HG03565 (cell line): ENCODE measurements at regions not wholly inside any gene's neighbourhood (a gene's known extent, or its start where the extent isn't known, plus 50 kb on each side); places are given as distances from the start of the nearest gene placed in this dataset.
A peak's percentile ranks its signal among the peaks of the same experiment; 100 is the strongest.

Experiments used
- ATAC-seq: cut with Tn5 transposase; IDR thresholded peaks from one replicate; pipeline ENCODE4 v1.9.1; 2021; ENCODE audit warnings: mild to moderate bottlenecking, moderate library complexity; ENCODE audit not compliant: unreplicated experiment

DNA sequence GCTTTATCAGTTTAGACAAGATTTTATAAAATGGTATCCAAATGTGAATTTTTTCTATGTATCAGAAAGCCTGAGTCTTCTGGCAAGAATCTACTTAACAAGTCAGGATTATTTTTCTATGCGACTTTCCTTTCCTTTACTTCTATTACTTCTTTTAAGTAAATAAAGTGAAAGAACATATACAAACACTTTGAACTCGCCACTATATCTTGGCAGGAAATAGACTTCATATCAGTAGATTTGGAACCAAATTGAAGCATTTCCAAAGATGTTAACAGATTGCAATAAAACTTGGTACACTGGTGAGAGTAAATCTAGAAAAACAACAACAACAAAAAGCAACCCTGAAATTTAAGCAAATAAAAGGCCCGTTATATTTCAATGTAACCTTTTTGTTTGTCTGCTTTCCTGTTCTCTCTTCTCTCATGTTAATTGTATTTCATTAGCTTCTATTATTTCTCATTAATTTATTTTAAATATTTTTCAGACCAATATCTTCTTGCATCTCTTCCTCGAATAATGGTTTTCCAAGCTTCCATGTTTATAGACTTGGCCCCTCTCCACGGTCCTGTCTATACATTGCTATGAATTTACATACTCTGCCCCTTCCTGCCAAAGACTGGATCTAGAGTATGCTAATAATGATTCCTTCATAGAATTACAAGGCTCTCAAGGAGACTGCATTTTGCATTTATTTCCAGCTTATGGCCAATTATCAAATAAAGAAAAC, 843.6 kb downstream of the ADGRL2 start:
- no peak for ATAC-seq

DNA sequence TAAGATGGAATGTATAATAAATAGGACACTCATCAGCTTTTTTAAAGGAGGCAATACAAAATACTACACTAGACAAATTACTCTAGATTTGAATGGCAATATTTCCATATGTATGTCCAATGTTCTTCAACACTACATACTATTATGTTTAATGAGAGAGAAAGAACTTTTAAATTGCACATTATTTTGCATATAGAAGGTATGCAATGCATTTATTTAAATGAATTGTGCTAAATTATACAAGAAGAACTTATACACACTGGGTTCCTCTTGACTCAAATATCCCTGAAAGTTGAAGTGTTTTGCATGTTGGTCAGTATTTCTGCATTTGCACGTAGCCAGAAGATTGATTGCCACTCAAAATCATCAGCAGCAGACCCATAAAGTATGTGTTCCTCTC, 839.6 kb downstream of the ADGRL2 start:
- ATAC-seq = no peak

DNA sequence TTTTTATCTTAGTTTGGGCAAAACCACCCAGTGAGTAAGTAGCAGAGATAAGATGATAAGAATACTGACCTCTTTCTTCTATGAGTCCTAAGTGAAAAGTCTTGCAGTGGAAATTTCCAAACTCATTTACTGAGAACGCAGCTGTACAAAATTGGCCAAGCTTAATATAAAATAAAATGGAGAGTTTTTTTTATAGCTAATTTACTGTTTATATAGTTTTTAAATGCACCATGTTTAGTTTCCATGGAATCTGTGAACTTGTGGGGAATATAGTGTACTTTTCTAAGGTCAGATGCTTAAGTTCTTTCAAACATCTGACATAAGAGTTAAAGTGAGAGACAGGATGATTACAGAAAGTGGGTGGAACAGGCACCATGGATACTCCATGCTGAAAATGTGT, 833.5 kb downstream of the ADGRL2 start:
- no peak for ATAC-seq

DNA sequence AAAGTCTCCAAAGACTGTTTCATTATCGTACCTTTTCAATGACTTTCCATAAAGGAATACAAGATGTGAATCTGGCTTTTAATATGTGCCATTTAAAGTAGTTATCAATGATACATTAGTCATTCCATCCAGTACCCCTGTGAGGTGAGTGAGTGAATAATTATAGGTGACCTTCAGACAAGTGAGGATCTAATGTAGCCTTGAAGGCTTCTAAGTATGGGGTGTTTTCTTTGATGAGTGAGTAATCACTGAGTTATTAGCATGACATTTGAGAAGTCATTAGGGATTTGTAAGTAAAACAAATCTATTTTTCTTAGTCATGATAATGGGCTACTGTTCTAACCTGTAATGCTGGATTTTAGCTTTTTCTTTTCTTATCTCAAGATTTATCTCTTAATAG, 831.4 kb downstream of the ADGRL2 start:
- no peak for ATAC-seq

DNA sequence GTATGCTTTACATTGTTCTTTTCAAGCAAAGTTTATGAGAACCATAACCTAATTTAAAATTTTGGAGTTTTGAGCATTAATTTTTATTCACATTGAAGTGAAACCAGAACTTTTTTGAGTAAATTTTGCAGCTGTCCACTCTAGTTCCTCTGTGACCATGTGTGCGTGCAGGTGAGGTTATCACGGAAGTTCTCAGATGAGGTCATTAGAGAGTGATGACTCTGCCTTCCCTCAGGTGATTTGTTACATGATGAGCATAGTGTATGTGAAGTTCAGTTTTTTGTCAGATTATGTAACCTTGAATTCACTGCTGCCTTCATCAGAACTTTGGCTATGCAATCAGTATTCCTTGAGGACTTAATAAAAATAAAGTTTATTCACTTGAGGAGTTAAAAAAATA, 828.2 kb downstream of the ADGRL2 start:
- ATAC-seq = no peak

DNA sequence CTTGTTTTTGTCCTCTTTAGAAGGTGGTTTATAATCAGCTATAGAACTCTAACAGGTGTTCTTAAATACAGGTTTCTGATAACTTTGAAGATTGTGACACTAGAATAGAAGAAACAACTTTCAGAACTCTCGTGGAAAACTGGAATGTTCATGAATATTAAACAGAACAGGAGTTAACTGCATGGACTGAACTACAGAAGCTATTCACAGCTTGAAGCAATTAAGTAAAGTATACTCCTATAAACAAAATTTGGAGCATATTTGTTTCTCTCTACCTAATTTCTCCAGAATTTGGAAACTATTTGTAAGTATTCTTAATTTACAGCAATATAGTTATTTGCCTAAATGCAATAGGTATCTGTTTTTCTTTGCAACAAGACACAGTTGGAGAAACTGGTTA, 824.8 kb downstream of the ADGRL2 start:
- ATAC-seq = no peak

DNA sequence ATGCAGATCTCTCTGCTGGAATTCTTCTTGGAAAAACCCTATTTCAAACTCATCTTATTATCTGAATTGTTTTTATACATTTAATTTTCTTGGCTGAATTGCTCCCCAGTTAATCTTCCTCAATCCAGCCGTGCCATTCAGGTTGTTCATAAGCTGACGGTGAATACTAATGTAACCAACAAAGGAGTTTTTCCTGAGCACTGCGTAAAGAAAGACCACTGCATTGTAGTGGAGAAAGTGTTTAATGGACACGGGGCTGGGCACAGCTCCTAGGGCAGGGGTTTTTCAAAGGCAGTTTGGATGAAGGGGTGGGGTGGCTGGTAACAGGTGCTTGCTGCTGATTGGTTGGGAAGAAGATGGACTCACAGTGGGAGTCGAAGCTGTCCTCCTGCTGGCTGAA, 820.3 kb downstream of the ADGRL2 start:
- ATAC-seq = no peak

DNA sequence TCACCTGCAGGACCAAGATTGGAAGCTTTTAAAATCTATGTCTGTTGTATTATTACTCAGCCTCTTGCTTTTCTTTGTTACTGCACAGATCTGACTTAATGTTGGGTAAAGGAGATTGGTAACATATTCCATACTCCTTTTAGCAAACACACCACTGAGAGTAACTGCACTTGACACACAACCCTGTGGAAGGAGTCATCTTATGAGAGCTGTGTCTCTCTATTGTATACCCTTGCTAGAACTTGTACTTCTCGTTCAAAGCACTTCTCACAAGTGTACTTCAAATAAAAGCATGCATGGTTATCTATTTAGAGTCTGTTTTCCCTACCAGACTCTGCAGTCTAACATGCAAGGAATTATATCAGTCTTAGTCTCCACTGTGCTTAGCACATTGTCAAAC, 813.4 kb downstream of the ADGRL2 start:
- ATAC-seq = no peak

DNA sequence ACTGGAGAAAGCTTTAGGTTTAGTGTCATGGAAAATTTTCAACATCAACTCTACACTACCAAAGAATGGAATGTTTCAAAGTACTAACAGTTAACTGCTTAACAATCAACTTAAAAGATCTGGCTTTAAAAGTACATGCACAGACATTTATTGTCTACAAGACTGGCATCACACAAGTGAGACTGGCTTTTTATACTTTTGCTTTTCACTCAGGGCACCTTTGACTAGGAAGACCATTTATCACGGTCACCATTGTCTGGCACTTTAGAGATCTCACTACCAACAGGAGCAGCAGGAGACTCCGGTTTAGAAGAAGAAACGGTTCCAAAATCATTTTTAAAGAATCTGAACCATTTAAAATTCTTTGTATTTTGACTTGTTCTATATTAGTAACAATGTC, 812.3 kb downstream of the ADGRL2 start:
- no peak for ATAC-seq

DNA sequence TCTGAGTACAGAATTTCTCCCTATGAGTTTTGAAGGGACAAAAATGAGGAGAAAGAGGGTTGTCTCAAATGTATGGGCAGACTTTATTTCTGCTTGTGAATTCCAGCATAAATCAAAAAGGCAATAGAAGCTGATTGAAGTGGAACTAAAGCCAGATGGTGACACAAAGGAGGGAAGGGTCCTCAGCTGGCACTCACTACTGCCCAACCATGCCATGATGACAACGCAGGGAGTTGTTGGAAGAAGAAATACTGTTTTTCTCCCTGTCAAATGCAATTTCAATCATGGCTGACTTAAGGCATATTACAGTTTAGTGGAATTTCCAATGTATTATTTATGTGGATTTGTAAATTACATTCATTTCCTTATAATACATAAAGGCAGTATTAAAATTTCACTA, 805.8 kb downstream of the ADGRL2 start:
- ATAC-seq = no peak

DNA sequence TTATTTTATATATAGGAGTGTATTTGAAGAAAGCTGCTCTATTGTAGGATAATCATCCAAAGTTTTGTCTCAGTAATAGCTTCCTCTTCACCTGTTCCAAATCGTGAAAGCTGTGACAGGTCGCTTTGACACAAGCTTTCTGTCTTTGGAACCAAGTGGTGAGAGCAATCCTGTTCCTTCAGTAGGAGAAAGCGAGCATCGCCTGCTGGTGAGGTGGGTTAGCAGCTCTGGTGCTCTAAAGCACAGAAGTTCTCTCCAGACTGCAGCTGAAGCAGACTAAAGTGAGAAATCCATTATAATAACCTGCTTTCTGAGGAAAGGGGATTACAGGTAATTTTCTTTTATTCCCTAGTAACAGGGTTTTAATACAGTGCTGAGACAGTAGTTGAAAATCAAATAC, 803.8 kb downstream of the ADGRL2 start:
- no peak for ATAC-seq

DNA sequence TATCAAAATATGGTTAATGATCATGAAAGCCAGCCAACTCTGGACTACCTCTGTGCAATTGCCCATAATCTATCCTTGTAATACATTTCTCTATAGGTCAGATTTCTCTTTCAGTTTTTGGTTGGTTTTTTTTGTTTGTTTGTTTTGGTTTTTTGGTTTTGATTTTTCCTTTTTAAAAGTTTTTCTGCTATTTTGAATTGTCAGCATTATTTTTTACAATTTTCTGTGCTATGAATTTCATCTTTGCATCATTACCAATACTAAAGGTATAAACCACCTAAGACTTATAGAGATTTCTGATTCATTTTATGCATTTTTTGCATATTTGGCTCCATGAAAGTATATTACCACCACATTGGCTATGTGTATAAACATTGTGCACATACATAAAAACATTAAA, 799.6 kb downstream of the ADGRL2 start:
- ATAC-seq = no peak

DNA sequence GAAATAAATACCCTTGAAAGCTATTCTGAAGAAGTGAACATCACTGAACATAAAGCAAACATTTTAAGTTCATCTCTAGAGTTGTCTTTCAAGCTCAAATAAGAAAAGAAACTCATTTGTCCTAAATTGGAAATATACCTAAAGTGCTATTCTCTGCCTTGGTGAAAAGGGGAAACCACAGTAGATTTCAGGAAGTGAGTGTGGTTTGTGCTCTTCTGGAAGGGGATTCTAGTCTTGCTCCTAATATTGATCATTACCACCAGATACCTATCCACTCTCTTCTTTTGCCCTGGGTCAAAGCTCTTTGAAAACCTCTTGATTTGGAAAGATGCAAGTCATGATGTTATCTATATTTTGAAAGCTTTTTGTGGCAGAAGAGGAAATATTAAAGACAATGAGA, 798.1 kb downstream of the ADGRL2 start:
- ATAC-seq = no peak

DNA sequence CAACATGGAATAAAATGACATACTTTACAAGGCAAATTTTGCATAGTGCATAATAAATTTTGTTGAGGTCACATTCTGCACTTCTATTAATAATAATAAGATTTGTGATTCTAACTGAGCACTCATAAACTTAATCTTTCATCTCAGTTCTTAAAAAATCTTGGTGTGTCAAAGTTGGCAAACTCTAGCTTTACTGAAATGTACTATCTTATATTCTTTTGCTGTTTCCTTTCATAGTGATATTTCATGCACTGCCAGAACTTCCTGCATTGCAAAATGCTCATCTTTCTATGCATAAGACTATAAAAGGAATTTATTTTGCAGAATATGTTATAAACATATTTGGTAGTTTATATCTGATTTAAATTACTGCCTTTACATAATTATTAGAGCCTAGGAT, 797.6 kb downstream of the ADGRL2 start:
- ATAC-seq = no peak

DNA sequence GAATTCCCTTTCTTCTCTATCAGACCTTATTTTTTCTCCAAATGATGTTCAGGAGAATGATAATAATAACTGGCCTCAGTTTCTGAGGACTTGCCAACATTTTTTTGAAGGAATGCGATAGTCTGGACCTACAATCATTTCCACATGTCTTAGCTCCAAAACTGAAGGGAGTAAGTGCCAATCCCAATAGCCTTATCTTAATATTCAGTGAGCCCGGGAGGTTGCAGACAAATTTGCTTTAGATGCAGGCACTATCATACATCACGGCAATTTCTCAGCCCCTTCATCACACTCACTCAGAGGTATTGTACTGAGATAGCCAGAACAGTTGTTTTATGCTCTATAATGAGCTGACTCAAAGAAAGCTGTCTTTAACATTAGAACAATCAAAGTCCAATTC, 796.9 kb downstream of the ADGRL2 start:
- no peak for ATAC-seq

DNA sequence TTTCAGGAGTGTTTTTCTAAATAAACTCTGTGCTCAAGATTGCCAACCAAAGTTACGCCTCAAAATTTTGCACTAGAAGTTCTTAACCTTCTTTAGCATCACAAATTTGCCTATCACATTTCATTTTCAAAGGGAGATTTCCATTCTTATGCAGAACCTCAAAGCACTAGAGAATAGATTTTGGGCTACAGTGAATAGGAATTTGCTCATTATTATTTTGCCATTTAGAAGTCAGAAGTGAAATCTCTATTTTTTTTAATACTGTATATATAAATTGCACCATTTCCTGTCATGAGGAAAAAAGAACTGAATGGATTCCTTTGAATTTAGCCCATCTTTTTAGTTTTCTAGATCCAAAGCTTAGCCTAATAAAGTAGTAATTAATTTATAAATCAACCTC, 796.4 kb downstream of the ADGRL2 start:
- no peak for ATAC-seq

DNA sequence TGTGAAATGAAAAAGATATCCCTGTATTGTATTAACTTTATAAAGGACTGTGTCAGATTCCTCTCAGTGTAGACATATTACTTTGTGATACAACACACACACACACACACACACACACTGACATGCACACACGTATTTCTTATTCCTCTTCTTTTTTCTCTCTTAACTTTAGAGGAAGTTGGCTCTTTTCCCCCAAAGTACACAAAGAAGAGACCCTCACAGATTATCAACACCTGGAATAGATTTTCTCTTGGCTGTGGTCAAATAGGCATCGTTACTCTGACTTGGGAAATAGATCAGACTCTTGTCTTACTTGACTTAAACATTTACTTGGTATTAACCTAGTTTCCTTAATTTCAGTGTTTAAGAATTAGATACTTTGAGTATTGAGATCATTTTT, 792.8 kb downstream of the ADGRL2 start:
- no peak for ATAC-seq

DNA sequence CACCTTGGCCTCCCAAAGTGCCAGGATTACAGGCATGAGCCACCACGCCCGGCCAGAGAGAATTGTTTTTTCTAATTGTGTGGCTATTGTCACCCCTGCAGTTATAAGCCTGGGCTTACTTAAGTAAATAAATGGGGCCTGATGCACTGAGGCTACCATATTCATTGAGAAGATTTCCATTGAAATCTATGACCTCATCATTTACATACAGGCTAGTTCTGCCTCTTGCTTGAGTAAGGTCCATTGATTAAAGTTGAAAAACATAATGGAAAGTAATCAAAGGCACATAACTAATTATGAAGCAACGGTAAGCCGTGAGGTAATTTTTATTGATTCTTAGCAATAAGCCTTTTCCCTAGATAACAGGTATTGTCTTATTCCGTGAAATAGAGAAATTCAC, 788.9 kb downstream of the ADGRL2 start:
- ATAC-seq = no peak

DNA sequence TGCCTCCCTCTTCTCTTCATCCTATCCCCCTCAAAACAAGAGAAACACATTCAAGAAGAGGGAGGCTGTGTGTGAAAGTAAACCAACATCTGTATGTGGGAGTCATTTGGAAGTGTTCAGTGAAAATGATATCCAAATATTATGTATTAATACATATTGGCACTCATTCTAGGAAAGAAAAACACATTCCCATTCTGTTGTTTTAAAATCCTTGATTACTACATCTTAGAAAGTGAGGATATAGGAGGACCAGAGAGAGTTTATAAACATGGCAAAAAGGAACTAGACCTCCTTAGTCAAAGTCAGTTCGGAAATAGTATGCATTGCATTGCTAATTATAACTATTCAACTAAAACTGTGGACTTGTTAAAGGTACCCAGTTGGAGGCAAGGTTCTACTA, 786.6 kb downstream of the ADGRL2 start:
- no peak for ATAC-seq

DNA sequence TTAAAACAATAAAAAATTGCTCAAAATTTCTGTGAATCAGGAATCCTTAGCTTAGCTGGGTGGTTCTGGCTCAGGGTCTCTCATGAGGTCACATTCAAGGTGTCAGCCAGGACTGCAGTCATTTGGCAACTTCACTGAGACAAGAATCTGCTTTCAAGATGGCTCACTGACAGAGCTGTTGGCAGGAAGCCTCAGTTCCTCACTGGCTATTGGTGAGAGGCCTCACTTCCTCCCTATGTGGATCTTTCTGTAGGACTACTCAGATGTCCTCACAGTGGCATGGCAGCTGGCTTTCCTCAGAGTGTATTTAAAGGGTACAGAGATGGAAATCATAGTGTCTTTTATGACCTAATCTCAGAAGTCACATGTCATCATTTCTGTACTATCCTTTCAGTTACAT, 785.7 kb downstream of the ADGRL2 start:
- peak; percentile 40 for ATAC-seq

DNA sequence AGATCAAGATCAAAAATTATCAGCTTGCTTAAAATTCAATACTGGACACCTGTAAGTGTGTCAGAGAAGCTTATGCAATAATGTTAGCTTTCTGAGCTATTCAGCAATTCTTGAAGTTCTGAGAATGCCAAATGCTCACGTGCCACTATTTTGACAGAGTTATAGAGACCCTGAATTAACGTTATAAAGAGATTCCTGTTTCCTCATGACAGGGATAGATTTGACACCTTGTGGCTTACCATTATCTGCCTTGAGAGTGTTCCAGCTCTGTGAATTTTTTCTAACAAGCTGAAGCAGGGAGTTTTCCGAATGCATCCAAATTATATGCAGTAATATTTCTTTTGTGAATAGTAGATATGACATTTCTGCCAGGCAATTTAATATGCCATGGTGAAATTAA, 781.6 kb downstream of the ADGRL2 start:
- no peak for ATAC-seq

DNA sequence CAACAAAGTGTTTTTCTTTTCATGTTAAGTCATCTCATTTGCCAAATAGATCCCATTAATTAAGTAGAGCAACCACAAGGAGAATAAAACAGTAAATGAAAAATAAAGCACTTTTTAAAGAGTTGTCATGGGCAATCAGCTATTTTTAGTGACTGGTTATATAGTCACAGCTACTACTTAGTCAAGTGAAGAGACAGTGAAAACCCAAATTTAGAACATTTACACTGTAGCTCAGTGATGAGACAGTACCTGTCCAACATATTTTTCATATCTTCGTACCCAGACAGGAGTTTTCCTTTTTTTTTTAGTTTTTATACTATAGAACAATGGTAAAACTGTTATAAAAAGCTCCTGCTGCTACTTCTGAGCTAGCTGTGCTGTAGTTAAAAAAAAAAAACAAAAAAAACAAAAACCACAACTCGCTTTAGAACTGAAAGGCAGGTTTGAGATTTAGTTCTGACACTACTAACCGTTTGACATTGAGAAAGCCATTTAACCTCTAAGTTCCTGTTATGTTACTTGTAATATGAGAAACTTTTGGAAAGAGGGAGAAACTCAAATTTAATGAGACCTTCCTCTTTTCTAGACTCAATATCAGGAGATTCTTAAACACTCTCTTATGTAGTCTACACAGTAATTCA, 777.5 kb downstream of the ADGRL2 start:
- no peak for ATAC-seq

DNA sequence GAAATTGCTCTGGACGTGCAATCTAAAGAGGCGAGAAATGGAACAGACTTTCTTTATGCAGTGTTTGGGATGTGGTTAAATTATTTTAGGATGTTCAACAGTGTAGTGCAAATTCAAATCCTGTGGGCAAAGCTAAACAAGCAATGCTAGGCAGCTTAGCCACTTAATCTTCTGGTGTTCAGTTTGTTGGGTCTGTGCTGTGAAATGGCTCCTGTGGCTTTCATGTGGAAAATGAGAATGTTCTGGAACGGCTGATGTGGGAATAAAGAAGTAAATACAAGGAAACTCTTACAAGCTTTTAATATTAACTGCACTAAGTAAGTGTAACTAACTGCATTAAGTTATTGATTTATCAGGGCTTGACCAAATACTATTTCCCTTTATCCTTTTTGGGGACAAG, 766.6 kb downstream of the ADGRL2 start:
- ATAC-seq = no peak
